GM12873 (cell line): ENCODE measurements at regions not wholly inside any gene's neighbourhood (a gene's known extent, or its start where the extent isn't known, plus 50 kb on each side); places are given as distances from the start of the nearest gene placed in this dataset.

Experiments
- CTCF ChIP-seq: IDR thresholded peaks from 2 replicates; pipeline ENCODE4 v1.5.1; 2012; ENCODE audit warnings: low read depth, mild to moderate bottlenecking, moderate library complexity, low read length, control low read depth; ENCODE audit not compliant: insufficient read depth; ENCODE audit errors: missing control alignments

- TF ChIP-seq CTCF = no peak
Observed at GRCh38 chr4:97027728-97028410, 1115.4 kb downstream of the STPG2 start.

GRCh38 chr4:97028785-97029184, 1114.5 kb downstream of the STPG2 start:
- no peak for TF ChIP-seq CTCF

- TF ChIP-seq CTCF = no peak
Observed at GRCh38 chr4:97038146-97038516, 1105.1 kb downstream of the STPG2 start.

- no peak for TF ChIP-seq CTCF
Observed at GRCh38 chr4:97072666-97073065, 1070.6 kb downstream of the STPG2 start.

GRCh38 chr4:97073194-97073593, 1070.1 kb downstream of the STPG2 start:
- TF ChIP-seq CTCF = no peak

GRCh38 chr4:97074531-97074930, 1068.7 kb downstream of the STPG2 start:
- no peak for TF ChIP-seq CTCF

- TF ChIP-seq CTCF = no peak
Observed at GRCh38 chr4:97081951-97082350, 1061.3 kb downstream of the STPG2 start.

- TF ChIP-seq CTCF = no peak
Observed at GRCh38 chr4:97103252-97103651, 1040.0 kb downstream of the STPG2 start.
